ENCODE measurements at regions not wholly inside any gene's neighbourhood (a gene's known extent, or its start where the extent isn't known, plus 50 kb on each side); places are given as distances from the start of the nearest gene placed in this dataset.

- Histone ChIP-seq H3K27ac (no peak overlapping the region), H3K36me3 (no peaks in the 10 kb centered on the region), H3K9me3 (no peaks in the 10 kb centered on the region), H3K4me1 (no peaks in the 10 kb centered on the region), H3K27me3 (ENCODE audit: low read depth) (no peaks in the 10 kb centered on the region), H3K4me3 (no peak overlapping the region)
- ATAC-seq (no peak), DNase-seq (no peak)
- no peak for TF ChIP-seq CTCF (IDR thresholded peaks at IDR 0.05)
- intact Hi-C loops (cut with DNase I), result no loop called here
Observed at GRCh38 chr13:63954683-63955082, 2539.0 kb upstream of the PCDH20 start.

- intact Hi-C loops (cut with DNase I), result no loop called here
- H3K27me3 ChIP-seq (ENCODE audit: low read depth), result no peaks in the 10 kb centered on the region
- no peak overlapping the region for H3K27ac ChIP-seq
- no peak overlapping the region for H3K4me3 ChIP-seq
- no peak for TF ChIP-seq CTCF (IDR thresholded peaks at IDR 0.05)
- ATAC-seq, result no peak
- H3K36me3 ChIP-seq, result no peaks in the 10 kb centered on the region
- H3K9me3 ChIP-seq, result no peaks in the 10 kb centered on the region
- no peaks in the 10 kb centered on the region for H3K4me1 ChIP-seq
- DNase-seq, result no peak
Observed at GRCh38 chr13:63948045-63948444, 2532.4 kb upstream of the PCDH20 start.

GRCh38 chr13:63944911-63945310 lies 2529.3 kb upstream of the PCDH20 start:
- H3K27me3 ChIP-seq (ENCODE audit: low read depth), result no peaks in the 10 kb centered on the region
- no peak for TF ChIP-seq CTCF (IDR thresholded peaks at IDR 0.05)
- H3K4me1 ChIP-seq, result no peaks in the 10 kb centered on the region
- no peaks in the 10 kb centered on the region for H3K9me3 ChIP-seq
- no peak for DNase-seq
- intact Hi-C loops (cut with DNase I), result no loop called here
- ATAC-seq, result no peak
- H3K4me3 ChIP-seq, result no peak overlapping the region
- no peak overlapping the region for H3K27ac ChIP-seq
- no peaks in the 10 kb centered on the region for H3K36me3 ChIP-seq

- no peaks in the 10 kb centered on the region for H3K9me3 ChIP-seq
- intact Hi-C loops (cut with DNase I), result no loop called here
- H3K27ac ChIP-seq, result no peak overlapping the region
- no peaks in the 10 kb centered on the region for H3K36me3 ChIP-seq
- TF ChIP-seq CTCF (IDR thresholded peaks at IDR 0.05), result no peak
- no peaks in the 10 kb centered on the region for H3K27me3 ChIP-seq (ENCODE audit: low read depth)
- H3K4me1 ChIP-seq, result no peaks in the 10 kb centered on the region
- no peak for DNase-seq
- no peak overlapping the region for H3K4me3 ChIP-seq
- ATAC-seq, result no peak
Observed at GRCh38 chr13:63942372-63942771, 2526.7 kb upstream of the PCDH20 start.

GRCh38 chr13:63938851-63939250 lies 2523.2 kb upstream of the PCDH20 start:
- Histone ChIP-seq H3K4me3 (no peak overlapping the region), H3K36me3 (no peaks in the 10 kb centered on the region), H3K27me3 (ENCODE audit: low read depth) (no peaks in the 10 kb centered on the region), H3K4me1 (no peaks in the 10 kb centered on the region), H3K9me3 (no peaks in the 10 kb centered on the region), H3K27ac (no peak overlapping the region)
- TF ChIP-seq CTCF (IDR thresholded peaks at IDR 0.05), result no peak
- DNase-seq (no peak), ATAC-seq (no peak)
- intact Hi-C loops (cut with DNase I), result no loop called here

GRCh38 chr13:63910511-63910910 lies 2494.9 kb upstream of the PCDH20 start:
- no peak overlapping the region for H3K27ac ChIP-seq
- intact Hi-C loops (cut with DNase I), result no loop called here
- DNase-seq, result no peak
- no peaks in the 10 kb centered on the region for H3K36me3 ChIP-seq
- no peak for TF ChIP-seq CTCF (IDR thresholded peaks at IDR 0.05)
- H3K4me3 ChIP-seq, result no peak overlapping the region
- H3K9me3 ChIP-seq, result no peaks in the 10 kb centered on the region
- H3K4me1 ChIP-seq, result no peaks in the 10 kb centered on the region
- ATAC-seq, result no peak
- H3K27me3 ChIP-seq (ENCODE audit: low read depth), result no peaks in the 10 kb centered on the region

Measured in lower lobe of right lung (tissue), 2 donors.